MCF 10A (cell line): ENCODE measurements at regions not wholly inside any gene's neighbourhood (a gene's known extent, or its start where the extent isn't known, plus 50 kb on each side); places are given as distances from the start of the nearest gene placed in this dataset.

Experiments used
- BruUV-seq: library from RNA; stranded (reverse); fragments of 400-500 nt; replicated peaks from 2 replicates; lab custom pipeline; 2021; lab: Mats Ljungman, UMichigan
- CTCF ChIA-PET: fragments of 300-600 bp; sonication (Branson Sonifier 250); formaldehyde crosslinking; extraction: SDS; loops from one replicate; lab custom pipeline; 2021; ENCODE audit warnings: antibody characterized with exemption, inconsistent platforms; lab: Yijun Ruan, JAX
- POLR2A ChIA-PET: fragments of 300-600, 350-650 bp; sonication (Branson Sonifier 250); formaldehyde crosslinking; extraction: SDS; loops from one replicate; lab custom pipeline; 2020; ENCODE audit warnings: antibody characterized with exemption, inconsistent platforms; lab: Yijun Ruan, JAX
- DNase-seq: peaks from one replicate; pipeline ENCODE4 v3.0.0-alpha.2; 2018; ENCODE audit not compliant: unreplicated experiment
- H3K27ac Mint-ChIP-seq: one replicate; pipeline ENCODE4 v1.8.0; 2022; ENCODE audit warnings: mild to moderate bottlenecking, low read depth, mixed read lengths; ENCODE audit not compliant: unreplicated experiment
- H3K27me3 Mint-ChIP-seq: one replicate; pipeline ENCODE4 v1.8.0; 2022; ENCODE audit warnings: mixed read lengths; ENCODE audit not compliant: insufficient read depth, unreplicated experiment
- H3K36me3 Mint-ChIP-seq: one replicate; pipeline ENCODE4 v1.8.0; 2022; ENCODE audit warnings: mild to moderate bottlenecking, moderate library complexity, mixed read lengths; ENCODE audit not compliant: insufficient read depth, unreplicated experiment
- H3K4me1 Mint-ChIP-seq: one replicate; pipeline ENCODE4 v1.8.0; 2022; ENCODE audit warnings: mixed read lengths; ENCODE audit not compliant: insufficient read depth, unreplicated experiment
- H3K4me3 Mint-ChIP-seq: one replicate; pipeline ENCODE4 v1.8.0; 2022; ENCODE audit warnings: mild to moderate bottlenecking, moderate library complexity, mixed read lengths; ENCODE audit not compliant: unreplicated experiment
- H3K9me3 Mint-ChIP-seq: one replicate; pipeline ENCODE4 v1.8.0; 2022; ENCODE audit warnings: mixed read lengths; ENCODE audit not compliant: unreplicated experiment
- CTCF ChIP-seq: fragments of 200-600 bp; IDR thresholded peaks from one replicate; pipeline ENCODE4 v1.8.0; 2022; ENCODE audit warnings: antibody characterized with exemption, mild to moderate bottlenecking; ENCODE audit not compliant: unreplicated experiment
- intact Hi-C: fragments of 100-400 bp; cut with micrococcal nuclease; formaldehyde crosslinking; loops from 2 replicates; pipeline ENCODE4 v1.14.1; 2022

DNA sequence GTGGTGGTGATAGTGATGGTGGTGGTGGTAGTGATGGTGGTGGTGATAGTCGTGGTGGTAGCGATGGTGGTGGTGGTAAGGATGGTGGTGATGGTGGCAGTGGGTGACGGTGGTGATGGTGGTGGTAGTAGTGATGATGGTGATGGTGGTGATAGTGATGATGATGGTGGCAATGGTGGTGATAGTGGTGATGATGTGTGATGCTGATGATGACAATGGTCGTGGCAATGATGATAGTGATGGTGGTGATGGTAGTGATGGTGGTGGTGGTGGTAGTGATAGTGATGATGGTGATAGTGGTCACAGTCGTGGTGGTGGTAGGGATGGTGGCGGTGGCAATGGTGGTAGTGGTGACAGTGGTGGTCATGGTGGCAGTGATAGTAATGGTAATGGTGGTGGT is 243.9 kb upstream of the RAB6C start:
- Mint-ChIP-seq H3K4me1 (no peaks in the 10 kb centered on the region), H3K36me3 (no peaks in the 10 kb centered on the region), H3K27ac (no peak overlapping the region), H3K4me3 (no peak overlapping the region), H3K27me3 (no peaks in the 10 kb centered on the region), H3K9me3 (peaks cover 11% of the 10 kb centered on the region)
- DNase-seq = no peak
- BruUV-seq = no TSS peak
- no peak for TF ChIP-seq CTCF
- intact Hi-C loops = no loop called here
- CTCF ChIA-PET = no interaction called here
- POLR2A ChIA-PET = no interaction called here

DNA sequence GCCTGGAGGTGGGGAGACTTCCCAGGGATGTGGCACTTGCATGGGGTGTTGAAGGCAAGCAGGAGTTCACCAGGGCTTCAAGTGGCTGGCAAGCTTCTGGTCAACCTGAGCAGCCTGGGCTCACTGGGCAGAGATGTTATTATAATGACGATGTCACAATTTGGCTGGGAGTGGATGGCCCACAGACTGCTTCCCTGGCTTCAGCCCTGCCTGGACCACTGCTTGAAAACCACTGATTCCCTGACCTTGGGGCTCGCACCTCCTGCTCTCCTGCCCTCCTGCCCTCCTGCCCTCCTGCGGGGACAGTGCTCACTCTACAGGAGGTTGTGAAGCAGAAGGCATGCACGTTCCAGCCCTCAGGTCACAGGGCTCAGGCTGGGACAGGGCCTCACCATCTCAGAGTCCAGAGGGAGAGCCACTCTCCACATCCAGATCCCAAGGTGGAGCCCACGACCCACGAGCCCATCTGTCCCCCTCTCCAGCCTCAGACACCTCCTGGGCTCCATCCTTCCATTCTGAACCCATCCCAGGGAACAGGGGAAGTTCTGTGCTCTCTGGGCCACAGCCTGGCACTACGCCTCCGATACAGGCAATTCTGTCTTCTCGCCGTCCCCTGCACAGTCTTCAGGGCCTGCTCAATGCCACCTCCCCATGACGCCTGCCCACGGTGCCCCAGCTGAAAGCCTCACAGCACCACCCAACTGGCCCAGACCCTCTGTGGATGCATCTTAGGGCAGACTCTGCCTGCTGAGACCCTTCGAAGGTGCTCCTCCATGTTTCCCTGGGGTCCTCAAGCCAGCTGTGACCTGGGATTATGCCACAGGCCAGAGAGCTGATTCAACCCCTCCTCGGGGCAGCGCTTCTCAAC is 241.6 kb upstream of the RAB6C start:
- no peak overlapping the region for H3K4me3 Mint-ChIP-seq
- H3K36me3 Mint-ChIP-seq = no peaks in the 10 kb centered on the region
- no TSS peak for BruUV-seq
- DNase-seq = no peak
- H3K27ac Mint-ChIP-seq = no peak overlapping the region
- intact Hi-C loops = no loop called here
- H3K9me3 Mint-ChIP-seq = peaks cover 19% of the 10 kb centered on the region
- no peak for TF ChIP-seq CTCF
- H3K4me1 Mint-ChIP-seq = no peaks in the 10 kb centered on the region
- ChIA-PET POLR2A (no interaction called here), CTCF (no interaction called here)
- H3K27me3 Mint-ChIP-seq = no peaks in the 10 kb centered on the region

- peaks cover 19% of the 10 kb centered on the region for H3K9me3 Mint-ChIP-seq
- no peaks in the 10 kb centered on the region for H3K27me3 Mint-ChIP-seq
- H3K4me3 Mint-ChIP-seq = no peak overlapping the region
- DNase-seq = no peak
- no peaks in the 10 kb centered on the region for H3K4me1 Mint-ChIP-seq
- CTCF ChIA-PET = no interaction called here
- H3K36me3 Mint-ChIP-seq = no peaks in the 10 kb centered on the region
- no peak for TF ChIP-seq CTCF
- H3K27ac Mint-ChIP-seq = no peak overlapping the region
- BruUV-seq = no TSS peak
- intact Hi-C loops = no loop called here
- POLR2A ChIA-PET = no interaction called here
Measured at GRCh38 chr2:129738799-129739198, 240.7 kb upstream of the RAB6C start.

DNA sequence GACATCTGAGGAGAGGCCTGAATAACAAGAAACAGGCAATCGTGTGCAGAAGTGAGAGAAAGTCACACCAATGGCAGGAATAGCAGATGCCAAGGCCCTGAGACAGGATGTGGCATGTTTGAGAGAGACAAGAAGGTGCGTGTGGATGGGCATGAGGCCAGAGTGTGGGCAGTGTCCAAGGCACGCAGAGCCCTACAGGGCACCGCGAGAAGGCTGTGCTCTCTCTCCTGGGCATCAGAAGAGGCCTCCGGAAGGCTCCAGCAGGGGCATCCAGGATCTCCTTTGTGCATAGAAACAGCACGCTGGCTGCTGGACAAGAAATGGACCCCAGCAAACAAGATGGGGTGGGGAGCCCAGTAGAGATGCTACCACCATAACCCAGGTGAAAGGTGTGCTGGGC is 239.0 kb upstream of the RAB6C start:
- CTCF ChIA-PET = interaction anchor here (2.1 kb wide), 1 partner anchor 8 kb away, joined by 6 read pairs; no protein-coding TSS in a partner anchor
- BruUV-seq = no TSS peak
- no peaks in the 10 kb centered on the region for H3K4me1 Mint-ChIP-seq
- H3K9me3 Mint-ChIP-seq = peaks cover 19% of the 10 kb centered on the region
- no peak overlapping the region for H3K4me3 Mint-ChIP-seq
- intact Hi-C loops = no loop called here
- no peak for TF ChIP-seq CTCF
- DNase-seq = no peak
- no peaks in the 10 kb centered on the region for H3K36me3 Mint-ChIP-seq
- no peaks in the 10 kb centered on the region for H3K27me3 Mint-ChIP-seq
- no peak overlapping the region for H3K27ac Mint-ChIP-seq
- POLR2A ChIA-PET = no interaction called here
